BJ (cell line): ENCODE measurements at regions not wholly inside any gene's neighbourhood (a gene's known extent, or its start where the extent isn't known, plus 50 kb on each side); places are given as distances from the start of the nearest gene placed in this dataset.

Experiments used
- CTCF ChIA-PET: fragments of 350-600 bp; formaldehyde crosslinking; extraction: SDS; loops from one replicate; lab custom pipeline; 2021; ENCODE audit warnings: antibody characterized with exemption, inconsistent platforms; lab: Yijun Ruan, JAX
- POLR2A ChIA-PET: fragments of 300-600 bp; sonication (Branson Sonifier 250); formaldehyde crosslinking; extraction: SDS; loops from one replicate; lab custom pipeline; 2021; ENCODE audit warnings: antibody characterized with exemption; lab: Charles Lee
- DNase-seq: peaks from one replicate; pipeline ENCODE4 v3.0.0-alpha.2; 2011; ENCODE audit warnings: low read depth
- H3K27me3 ChIP-seq: 2 replicates; pipeline ENCODE4 v1.6.0; 2011; ENCODE audit warnings: low read length; ENCODE audit not compliant: control insufficient read depth, insufficient read depth
- H3K36me3 ChIP-seq: 2 replicates; pipeline ENCODE4 v1.5.1; 2011; ENCODE audit warnings: low read length; ENCODE audit not compliant: control insufficient read depth, insufficient read depth
- H3K4me3 ChIP-seq: 2 replicates; pipeline ENCODE4 v1.5.1; 2011; ENCODE audit warnings: low read depth, mild to moderate bottlenecking, control low read depth, low read length
- CTCF ChIP-seq: IDR thresholded peaks from 2 replicates; pipeline ENCODE4 v1.5.1; 2011; ENCODE audit warnings: low read depth, mild to moderate bottlenecking, control low read depth, inconsistent platforms, low read length, moderate library complexity; ENCODE audit not compliant: insufficient read depth

- CTCF ChIA-PET: interaction anchor here (0.5 kb wide), 1 partner anchor 1862 kb away, joined by 3 read pairs; no protein-coding TSS in a partner anchor
- Histone ChIP-seq H3K27me3 (no peaks in the 10 kb centered on the region), H3K36me3 (no peaks in the 10 kb centered on the region), H3K4me3 (no peak overlapping the region)
- DNase-seq: no peak
- TF ChIP-seq CTCF: no peak
- POLR2A ChIA-PET: no interaction called here
Observed at GRCh38 chr1:195005338-195005737, 1602.9 kb downstream of the KCNT2 start.

- no peak for DNase-seq
- ChIA-PET CTCF (no interaction called here), POLR2A (no interaction called here)
- Histone ChIP-seq H3K4me3 (no peak overlapping the region), H3K27me3 (no peaks in the 10 kb centered on the region), H3K36me3 (no peaks in the 10 kb centered on the region)
- no peak for TF ChIP-seq CTCF
Observed at GRCh38 chr1:194990483-194990882, 1617.8 kb downstream of the KCNT2 start.

GRCh38 chr1:194975913-194976312, 1632.3 kb downstream of the KCNT2 start:
- DNase-seq: peak; percentile 23
- ChIA-PET CTCF (no interaction called here), POLR2A (no interaction called here)
- H3K4me3 ChIP-seq: no peak overlapping the region
- no peaks in the 10 kb centered on the region for H3K27me3 ChIP-seq
- TF ChIP-seq CTCF: no peak
- H3K36me3 ChIP-seq: no peaks in the 10 kb centered on the region

- Histone ChIP-seq H3K4me3 (no peak overlapping the region), H3K27me3 (no peaks in the 10 kb centered on the region), H3K36me3 (no peaks in the 10 kb centered on the region)
- no peak for DNase-seq
- ChIA-PET CTCF (no interaction called here), POLR2A (no interaction called here)
- TF ChIP-seq CTCF: no peak
Observed at GRCh38 chr1:194968916-194969315, 1639.3 kb downstream of the KCNT2 start.

GRCh38 chr1:194959795-194960194, 1648.4 kb downstream of the KCNT2 start:
- H3K4me3 ChIP-seq: no peak overlapping the region
- POLR2A ChIA-PET: no interaction called here
- H3K27me3 ChIP-seq: no peaks in the 10 kb centered on the region
- TF ChIP-seq CTCF: no peak
- H3K36me3 ChIP-seq: no peaks in the 10 kb centered on the region
- DNase-seq: no peak
- CTCF ChIA-PET: no interaction called here
